OCI-LY1 (cell line): ENCODE measurements at regions not wholly inside any gene's neighbourhood (a gene's known extent, or its start where the extent isn't known, plus 50 kb on each side); places are given as distances from the start of the nearest gene placed in this dataset.

Experiments used
- H2AFZ ChIP-seq: fragments of 200-600 bp; sonication (generic), shearing (Covaris generic); 2 replicates; pipeline ENCODE4 v1.6.0; 2014; ENCODE audit warnings: antibody characterized with exemption, mild to moderate bottlenecking, low read length
- H3F3A ChIP-seq: fragments of 200-600 bp; sonication (generic), shearing (Covaris generic); 2 replicates; pipeline ENCODE4 v1.6.0; 2014; ENCODE audit warnings: mild to moderate bottlenecking, antibody characterized with exemption, low read length, moderate library complexity; ENCODE audit not compliant: insufficient read depth
- H3K27ac ChIP-seq: fragments of 200-600 bp; sonication (generic); 2 replicates; pipeline ENCODE4 v1.5.1; 2014; ENCODE audit warnings: low read length, mixed run types, mild to moderate bottlenecking, low read depth; ENCODE audit not compliant: poor library complexity, severe bottlenecking
- H3K27me3 ChIP-seq: fragments of 200-600 bp; sonication (generic); 2 replicates; pipeline ENCODE4 v1.6.0; 2014; ENCODE audit warnings: antibody characterized with exemption, mild to moderate bottlenecking, low read length, moderate library complexity; ENCODE audit not compliant: insufficient read depth
- H3K36me3 ChIP-seq: fragments of 200-600 bp; sonication (generic); 2 replicates; pipeline ENCODE4 v1.6.1; 2014; ENCODE audit warnings: mild to moderate bottlenecking, antibody characterized with exemption, low read length, moderate library complexity, mixed read lengths; ENCODE audit not compliant: insufficient read depth
- H3K4me1 ChIP-seq: fragments of 200-600 bp; sonication (generic); 2 replicates; pipeline ENCODE4 v1.5.1; 2014; ENCODE audit warnings: mild to moderate bottlenecking, low read length, moderate library complexity; ENCODE audit not compliant: insufficient read depth, severe bottlenecking
- H3K4me2 ChIP-seq: fragments of 200-600 bp; sonication (generic), shearing (Covaris generic); 2 replicates; pipeline ENCODE4 v1.6.1; 2014; ENCODE audit warnings: low read length
- H3K4me3 ChIP-seq: fragments of 200-600 bp; sonication (generic); 2 replicates; pipeline ENCODE4 v1.5.1; 2014; ENCODE audit warnings: low read length, low read depth, mild to moderate bottlenecking, mixed read lengths; ENCODE audit not compliant: poor library complexity, severe bottlenecking
- H3K79me2 ChIP-seq: fragments of 200-600 bp; shearing (Covaris generic); 2 replicates; pipeline ENCODE4 v1.6.1; 2016; ENCODE audit warnings: mixed run types, low read length, mixed read lengths; ENCODE audit not compliant: insufficient read depth
- H3K9ac ChIP-seq: fragments of 200-600 bp; sonication (generic), shearing (Covaris generic); 2 replicates; pipeline ENCODE4 v1.6.1; 2014; ENCODE audit warnings: mild to moderate bottlenecking, low read length, mixed read lengths
- H3K9me2 ChIP-seq: fragments of 200-600 bp; sonication (generic), shearing (Covaris generic); 2 replicates; pipeline ENCODE4 v1.6.1; 2014; ENCODE audit warnings: low read depth, mild to moderate bottlenecking, low read length, mixed read lengths
- H3K9me3 ChIP-seq: fragments of 200-600 bp; shearing (Covaris generic); 2 replicates; pipeline ENCODE4 v1.6.1; 2014; ENCODE audit warnings: low read length, mixed read lengths
- H4K20me1 ChIP-seq: fragments of 200-600 bp; sonication (generic), shearing (Covaris generic); 2 replicates; pipeline ENCODE4 v1.6.0; 2016; ENCODE audit warnings: mild to moderate bottlenecking, low read length; ENCODE audit not compliant: insufficient read depth
- EZH2 ChIP-seq: fragments of 200-600 bp; sonication (generic), shearing (Covaris generic); IDR thresholded peaks from 2 replicates; pipeline ENCODE4 v1.8.0; 2017; ENCODE audit warnings: borderline replicate concordance, mixed run types, mild to moderate bottlenecking, antibody characterized with exemption, low read length, moderate library complexity, mixed read lengths
- TF ChIP-seq, protein P1 (sequence below): fragments of 200-600 bp; sonication (generic), shearing (Covaris generic); IDR thresholded peaks from 2 replicates; pipeline ENCODE4 v1.5.1; 2017; ENCODE audit warnings: mild to moderate bottlenecking, antibody characterized with exemption, low read length, moderate library complexity, mixed read lengths

DNA sequence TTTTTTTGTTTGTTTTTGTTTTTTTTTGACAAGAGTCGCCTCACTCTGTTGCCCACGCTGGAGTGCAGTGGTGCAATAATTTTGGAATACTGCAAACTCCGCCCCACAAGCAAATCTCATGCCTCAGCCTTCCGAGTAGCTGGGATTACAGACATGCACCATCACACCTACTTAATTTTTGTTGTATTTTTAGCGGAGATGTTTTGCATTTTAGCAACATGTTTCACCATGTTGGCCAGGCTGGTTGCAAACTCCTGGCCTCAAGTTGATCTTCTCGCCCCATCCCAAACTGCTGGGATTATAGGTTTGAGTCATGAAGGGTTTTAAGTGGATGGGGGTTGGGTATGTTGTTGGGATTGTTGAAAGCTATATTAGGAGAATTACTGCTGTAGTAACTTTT is 270.9 kb upstream of the LCORL start:
- H3K36me3 ChIP-seq: no peaks in the 10 kb centered on the region
- no peaks in the 10 kb centered on the region for H3F3A ChIP-seq
- no peaks in the 10 kb centered on the region for H3K9me2 ChIP-seq
- H3K27me3 ChIP-seq: no peaks in the 10 kb centered on the region
- H3K27ac ChIP-seq: no peak overlapping the region
- no peak overlapping the region for H3K4me3 ChIP-seq
- H4K20me1 ChIP-seq: no peaks in the 10 kb centered on the region
- TF ChIP-seq EZH2: no peak
- TF ChIP-seq, protein P1, sequence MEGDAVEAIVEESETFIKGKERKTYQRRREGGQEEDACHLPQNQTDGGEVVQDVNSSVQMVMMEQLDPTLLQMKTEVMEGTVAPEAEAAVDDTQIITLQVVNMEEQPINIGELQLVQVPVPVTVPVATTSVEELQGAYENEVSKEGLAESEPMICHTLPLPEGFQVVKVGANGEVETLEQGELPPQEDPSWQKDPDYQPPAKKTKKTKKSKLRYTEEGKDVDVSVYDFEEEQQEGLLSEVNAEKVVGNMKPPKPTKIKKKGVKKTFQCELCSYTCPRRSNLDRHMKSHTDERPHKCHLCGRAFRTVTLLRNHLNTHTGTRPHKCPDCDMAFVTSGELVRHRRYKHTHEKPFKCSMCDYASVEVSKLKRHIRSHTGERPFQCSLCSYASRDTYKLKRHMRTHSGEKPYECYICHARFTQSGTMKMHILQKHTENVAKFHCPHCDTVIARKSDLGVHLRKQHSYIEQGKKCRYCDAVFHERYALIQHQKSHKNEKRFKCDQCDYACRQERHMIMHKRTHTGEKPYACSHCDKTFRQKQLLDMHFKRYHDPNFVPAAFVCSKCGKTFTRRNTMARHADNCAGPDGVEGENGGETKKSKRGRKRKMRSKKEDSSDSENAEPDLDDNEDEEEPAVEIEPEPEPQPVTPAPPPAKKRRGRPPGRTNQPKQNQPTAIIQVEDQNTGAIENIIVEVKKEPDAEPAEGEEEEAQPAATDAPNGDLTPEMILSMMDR: no peak
- H2AFZ ChIP-seq: no peak overlapping the region
- H3K79me2 ChIP-seq: no peaks in the 10 kb centered on the region
- H3K9ac ChIP-seq: no peak overlapping the region
- H3K9me3 ChIP-seq: no peaks in the 10 kb centered on the region
- no peak overlapping the region for H3K4me2 ChIP-seq
- no peaks in the 10 kb centered on the region for H3K4me1 ChIP-seq

DNA sequence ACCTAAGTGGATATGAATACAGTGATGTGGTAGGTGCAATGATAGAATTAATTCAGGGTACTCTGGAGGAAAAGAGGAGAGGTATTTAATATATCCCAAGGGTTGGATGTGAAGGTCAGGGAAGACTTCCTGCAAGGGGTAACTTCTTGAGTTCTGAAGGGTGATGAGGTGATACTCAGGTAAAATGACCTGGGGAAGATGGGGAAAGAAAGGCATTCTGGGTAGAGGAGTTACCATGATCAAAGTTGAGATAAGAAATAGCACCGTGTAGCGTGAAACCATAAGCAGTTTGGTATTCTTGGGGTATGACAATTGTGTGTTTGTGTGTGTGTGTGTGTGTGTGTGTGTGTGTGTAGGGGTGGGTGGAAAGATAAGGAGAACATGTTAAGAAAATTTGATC is 270.4 kb upstream of the LCORL start:
- Histone ChIP-seq H3K27me3 (no peaks in the 10 kb centered on the region), H3K27ac (no peak overlapping the region), H3K4me3 (no peak overlapping the region), H3K9me3 (no peaks in the 10 kb centered on the region), H3K9me2 (no peaks in the 10 kb centered on the region), H4K20me1 (no peaks in the 10 kb centered on the region), H3K4me1 (no peaks in the 10 kb centered on the region), H3K36me3 (no peaks in the 10 kb centered on the region), H3K9ac (no peak overlapping the region), H2AFZ (no peak overlapping the region), H3K4me2 (no peak overlapping the region), H3F3A (no peaks in the 10 kb centered on the region), H3K79me2 (no peaks in the 10 kb centered on the region)
- no peak for TF ChIP-seq EZH2
- TF ChIP-seq, protein P1: no peak

DNA sequence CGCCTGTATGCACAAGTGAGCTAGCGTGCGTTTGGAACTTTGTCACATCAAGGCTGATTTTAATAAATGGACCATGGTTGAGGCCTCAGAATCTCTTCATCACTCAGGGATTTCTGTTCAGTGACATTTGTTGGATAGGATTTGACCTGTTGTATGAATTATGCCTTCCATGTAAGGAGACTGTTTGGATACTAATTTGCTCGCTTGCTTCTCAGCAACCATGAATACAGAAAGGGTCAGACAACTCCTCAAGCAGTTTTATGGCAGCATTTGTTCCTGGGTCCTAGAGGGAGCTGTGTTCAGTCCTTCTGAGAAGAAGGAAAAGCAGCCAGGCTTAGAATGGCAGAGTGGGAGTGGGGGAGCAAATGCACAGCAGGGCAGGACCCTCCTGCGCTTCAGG is 269.7 kb upstream of the LCORL start:
- Histone ChIP-seq H2AFZ (no peak overlapping the region), H3K9me2 (no peaks in the 10 kb centered on the region), H3K4me3 (no peak overlapping the region), H3K9ac (no peak overlapping the region), H3K36me3 (no peaks in the 10 kb centered on the region), H3K4me1 (no peaks in the 10 kb centered on the region), H3K79me2 (no peaks in the 10 kb centered on the region), H3K9me3 (no peaks in the 10 kb centered on the region), H3K27ac (no peak overlapping the region), H3K4me2 (no peak overlapping the region), H3F3A (no peaks in the 10 kb centered on the region), H4K20me1 (no peaks in the 10 kb centered on the region), H3K27me3 (no peaks in the 10 kb centered on the region)
- no peak for TF ChIP-seq EZH2
- TF ChIP-seq, protein P1: no peak
